Fibroblast of skin of back (primary cell): ENCODE measurements at regions not wholly inside any gene's neighbourhood (a gene's known extent, or its start where the extent isn't known, plus 50 kb on each side); places are given as distances from the start of the nearest gene placed in this dataset.

Source experiments
- DNase-seq: peaks from one replicate; pipeline ENCODE4 v3.0.0-alpha.2; 2013

DNA sequence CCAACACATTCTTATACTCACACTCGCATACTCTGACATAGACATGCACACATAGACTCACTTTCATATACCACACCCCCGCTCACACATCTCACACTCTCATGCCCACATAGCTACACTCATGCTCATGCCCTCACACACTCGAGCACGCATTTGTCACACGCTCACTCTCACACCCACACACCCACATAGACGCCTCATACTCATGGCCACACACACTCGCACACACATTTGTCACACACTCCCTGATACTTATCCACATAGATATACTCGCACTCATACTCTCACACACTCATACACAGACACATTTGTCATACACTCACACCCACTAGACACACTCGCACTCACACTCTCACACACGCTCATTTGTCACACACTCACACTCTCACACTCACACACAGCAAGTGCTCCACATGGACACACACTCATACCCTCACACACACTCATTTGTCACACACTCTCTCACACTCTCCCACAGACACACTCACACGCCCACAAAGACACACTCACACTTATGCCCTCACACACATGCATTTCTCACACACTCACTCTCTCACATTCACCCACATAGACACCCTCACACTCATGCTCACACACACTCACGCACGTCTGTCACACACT is 50.9 kb downstream of the TNP1 start:
- DNase-seq: no peak

DNA sequence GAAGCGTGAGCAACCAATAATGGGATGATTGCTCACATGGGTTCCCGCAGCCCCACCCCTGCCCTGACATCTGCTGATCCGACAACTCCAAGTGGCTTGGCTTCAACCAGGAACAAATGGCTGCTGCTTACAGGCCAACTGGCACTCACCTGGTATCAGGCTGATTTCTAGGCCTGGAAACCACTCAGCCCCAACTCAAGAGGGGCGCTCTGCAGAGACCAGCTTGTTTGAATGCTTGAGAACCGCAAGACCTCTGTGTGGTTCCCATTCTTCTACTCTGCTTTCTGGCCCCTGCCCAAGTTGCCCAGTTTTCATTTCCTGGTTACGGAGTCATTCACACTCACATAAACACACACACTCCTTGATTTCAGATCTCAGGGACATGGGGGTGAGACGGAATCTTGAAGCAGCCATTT is 52.0 kb downstream of the TNP1 start:
- DNase-seq: peak; percentile 60

DNA sequence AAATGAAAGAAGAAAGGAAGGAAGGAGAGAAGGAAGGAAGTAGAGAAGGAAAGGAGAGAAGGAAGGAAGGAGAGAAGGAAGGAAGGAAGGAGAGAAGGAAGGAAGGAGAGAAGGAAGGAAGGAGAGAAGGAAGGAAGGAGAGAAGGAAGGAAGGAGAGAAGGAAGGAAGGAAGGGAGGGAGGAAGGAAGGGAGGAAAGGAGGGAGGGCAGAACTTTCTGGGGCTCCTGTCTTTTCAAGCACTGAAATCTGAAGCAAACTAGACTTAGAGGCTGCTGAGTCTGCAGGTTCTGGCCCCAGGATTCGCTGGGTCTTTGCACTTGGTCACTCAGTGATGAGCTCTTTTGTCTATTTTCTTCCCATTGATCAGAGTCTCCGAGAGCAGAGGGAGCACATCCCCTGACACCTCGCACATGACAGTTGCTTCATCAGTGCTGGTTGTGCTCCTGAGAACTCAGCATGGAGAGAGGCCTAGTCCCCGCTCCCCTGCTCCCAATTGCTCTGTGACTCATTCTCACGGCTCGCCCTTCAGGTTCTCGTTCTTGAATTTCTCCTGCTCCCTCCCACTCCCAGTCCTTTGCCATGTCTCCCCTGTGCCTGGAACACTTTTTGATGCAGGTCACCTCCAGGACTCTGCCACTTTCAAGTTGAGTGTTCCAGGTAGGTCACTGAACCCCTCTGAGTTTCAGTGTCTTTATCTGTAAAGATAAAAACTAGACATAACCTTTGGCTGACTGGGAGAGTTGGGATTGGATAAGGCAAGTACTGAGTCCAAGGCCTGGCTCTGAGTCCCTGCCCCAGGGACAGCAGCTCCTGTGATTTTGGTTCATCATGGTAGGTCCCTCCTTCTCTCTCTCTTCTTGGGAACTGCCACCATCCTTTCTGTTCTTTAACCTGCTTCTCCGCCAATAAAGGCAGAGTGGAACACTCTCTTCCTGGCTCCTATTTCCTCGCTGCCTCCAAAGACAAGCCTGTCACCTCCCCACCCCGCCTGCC is 55.2 kb downstream of the TNP1 start:
- no peak for DNase-seq

DNA sequence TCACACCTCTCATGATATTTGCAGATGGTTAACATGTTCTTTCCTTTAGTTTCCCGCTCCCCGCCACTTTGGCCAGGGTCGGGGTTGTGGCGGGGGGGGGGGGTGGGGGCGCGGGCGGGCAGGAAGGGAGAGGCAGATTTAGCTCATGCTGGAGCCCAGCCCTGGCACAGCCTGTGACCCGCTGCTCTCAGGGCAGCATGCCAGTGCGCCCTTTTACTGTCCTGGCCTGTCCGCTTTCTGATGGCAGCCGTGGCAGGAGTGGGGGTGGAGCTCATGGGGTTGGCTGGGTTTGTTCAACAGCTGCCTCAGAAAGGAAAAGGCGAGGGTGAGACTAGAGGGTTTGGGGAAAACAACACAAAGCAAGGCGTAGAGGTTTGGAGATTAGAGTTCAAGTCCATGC is 56.1 kb downstream of the TNP1 start:
- DNase-seq: no peak

DNA sequence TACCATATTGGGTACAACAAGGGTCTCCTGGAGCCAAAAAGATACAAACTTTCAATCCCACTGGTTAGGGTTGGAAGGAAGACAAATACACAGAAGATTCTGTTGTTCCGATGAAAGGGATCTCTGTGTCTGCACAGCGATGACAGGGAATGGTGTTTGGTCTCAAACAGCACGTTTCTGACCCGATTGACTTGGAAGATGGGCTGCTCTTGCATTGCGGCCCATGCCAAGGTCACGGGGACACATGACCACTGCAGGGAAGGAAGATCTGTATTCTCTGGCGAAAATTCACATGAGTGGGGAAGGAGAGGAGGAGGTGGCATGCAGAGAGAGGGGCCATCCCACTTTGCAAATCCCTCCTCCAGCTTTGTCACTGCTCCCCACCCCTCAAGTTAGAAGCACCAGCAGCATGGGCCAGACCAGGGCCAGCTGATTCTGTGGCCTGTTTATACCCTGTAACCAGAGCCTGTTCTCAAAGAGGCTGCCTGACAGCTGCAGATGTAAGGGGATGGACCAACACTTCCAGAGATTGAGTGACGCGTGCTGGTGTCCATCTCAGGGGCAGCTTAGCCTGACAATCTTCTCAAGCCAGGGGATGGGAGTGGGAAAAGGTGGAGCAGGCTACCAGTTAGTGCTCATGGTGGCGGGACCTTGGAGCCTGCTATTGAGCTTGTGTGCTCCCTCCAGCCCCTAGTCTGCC is 57.2 kb downstream of the TNP1 start:
- DNase-seq: no peak

DNA sequence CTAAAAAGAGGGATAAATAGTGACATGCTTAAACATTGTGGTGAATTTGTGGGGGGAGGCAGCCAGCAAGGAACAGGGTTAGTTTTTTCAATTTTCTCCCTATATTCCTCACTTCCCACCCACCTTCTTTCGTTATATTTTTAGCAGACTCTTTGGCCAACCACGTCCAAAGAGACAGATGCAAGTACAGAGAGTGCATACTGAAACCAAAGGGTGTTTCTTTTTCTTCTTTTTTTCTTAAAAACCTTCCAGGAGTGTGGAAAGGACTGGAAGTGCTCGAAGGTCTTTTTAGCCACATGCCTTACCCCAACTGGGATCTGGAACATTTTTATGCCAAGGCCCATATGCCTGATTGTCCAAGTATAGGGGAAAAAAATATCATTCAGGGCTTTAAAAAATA is 59.0 kb downstream of the TNP1 start:
- DNase-seq: no peak

DNA sequence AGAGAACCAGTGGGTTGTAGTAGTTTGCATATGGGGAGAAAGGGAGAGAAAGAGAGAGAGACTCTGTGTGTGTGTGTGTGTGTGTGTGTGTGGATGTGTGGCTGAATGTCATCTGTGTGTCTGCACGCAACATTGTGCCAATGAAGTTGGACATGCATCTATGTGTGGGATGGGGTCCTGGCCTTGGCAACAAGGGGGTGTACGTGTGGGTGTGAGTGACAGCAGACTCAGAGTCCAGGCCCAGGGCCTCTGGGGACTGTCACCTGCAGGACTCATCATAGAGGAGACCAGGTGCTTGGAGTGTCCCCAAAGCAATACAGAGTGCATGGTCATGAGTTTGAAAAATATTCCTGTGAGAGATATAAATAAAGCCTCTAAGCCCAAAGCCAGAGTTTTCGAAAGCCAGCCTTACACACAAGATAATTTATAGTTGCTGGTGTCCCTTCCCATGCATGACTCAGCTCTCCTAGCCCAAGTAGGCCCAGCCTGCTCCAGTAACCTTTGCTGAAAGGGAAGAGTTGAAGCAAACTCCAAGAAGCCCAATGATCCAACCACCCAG is 59.9 kb downstream of the TNP1 start:
- peak; percentile 29 for DNase-seq

DNA sequence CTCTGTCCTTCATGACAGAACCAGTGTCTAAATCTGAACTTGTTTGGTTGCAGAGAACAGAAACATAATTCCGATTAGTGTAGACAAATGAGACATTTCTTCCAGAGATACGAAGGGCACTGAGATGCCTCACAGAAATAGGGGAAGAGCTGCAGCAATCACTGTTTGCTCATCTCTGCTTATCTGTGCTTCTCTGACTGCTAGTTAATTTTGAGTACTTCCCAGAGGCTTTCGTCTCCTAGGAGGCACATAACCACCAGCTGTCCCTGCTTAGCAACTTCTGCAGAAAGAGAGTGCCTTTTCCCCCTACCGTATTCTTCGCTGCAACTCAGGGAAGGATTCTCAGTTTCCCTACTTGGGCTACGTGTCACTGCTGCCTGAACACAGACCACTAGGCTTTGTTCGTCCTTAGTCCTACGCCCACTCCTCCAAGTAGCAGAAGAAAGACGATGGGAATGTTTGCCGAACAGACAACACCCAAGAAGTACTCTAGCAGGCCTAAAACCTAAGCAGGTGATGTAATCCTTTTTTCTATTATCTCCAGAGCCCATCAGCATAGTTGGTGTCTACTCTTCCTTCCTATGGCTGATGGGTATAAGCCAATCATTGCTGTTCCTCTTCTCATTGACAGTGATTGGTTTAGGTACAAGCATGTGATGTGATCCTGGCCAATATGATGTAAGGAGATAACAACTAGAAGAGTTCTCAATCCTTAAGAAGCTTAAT is 63.6 kb downstream of the TNP1 start:
- no peak for DNase-seq

DNA sequence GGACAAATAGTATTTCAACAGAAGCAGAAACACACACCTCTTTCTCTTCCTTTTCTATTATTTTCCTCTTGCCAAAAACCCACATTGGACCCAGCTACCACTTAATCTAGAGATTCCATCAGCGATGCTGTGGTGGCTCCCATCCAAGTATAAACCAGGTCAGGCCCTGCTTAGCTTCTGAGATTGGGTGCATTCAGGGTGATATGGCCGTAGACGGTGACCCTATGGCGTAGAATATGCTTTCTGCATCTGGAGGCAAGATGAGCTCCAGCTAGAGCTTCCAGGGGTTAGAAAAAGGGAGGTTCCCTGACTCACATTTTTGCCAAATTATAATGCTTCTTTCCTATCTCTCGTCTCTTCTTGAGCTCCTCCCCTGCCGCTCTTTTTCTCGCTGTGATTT is 66.5 kb downstream of the TNP1 start:
- no peak for DNase-seq

DNA sequence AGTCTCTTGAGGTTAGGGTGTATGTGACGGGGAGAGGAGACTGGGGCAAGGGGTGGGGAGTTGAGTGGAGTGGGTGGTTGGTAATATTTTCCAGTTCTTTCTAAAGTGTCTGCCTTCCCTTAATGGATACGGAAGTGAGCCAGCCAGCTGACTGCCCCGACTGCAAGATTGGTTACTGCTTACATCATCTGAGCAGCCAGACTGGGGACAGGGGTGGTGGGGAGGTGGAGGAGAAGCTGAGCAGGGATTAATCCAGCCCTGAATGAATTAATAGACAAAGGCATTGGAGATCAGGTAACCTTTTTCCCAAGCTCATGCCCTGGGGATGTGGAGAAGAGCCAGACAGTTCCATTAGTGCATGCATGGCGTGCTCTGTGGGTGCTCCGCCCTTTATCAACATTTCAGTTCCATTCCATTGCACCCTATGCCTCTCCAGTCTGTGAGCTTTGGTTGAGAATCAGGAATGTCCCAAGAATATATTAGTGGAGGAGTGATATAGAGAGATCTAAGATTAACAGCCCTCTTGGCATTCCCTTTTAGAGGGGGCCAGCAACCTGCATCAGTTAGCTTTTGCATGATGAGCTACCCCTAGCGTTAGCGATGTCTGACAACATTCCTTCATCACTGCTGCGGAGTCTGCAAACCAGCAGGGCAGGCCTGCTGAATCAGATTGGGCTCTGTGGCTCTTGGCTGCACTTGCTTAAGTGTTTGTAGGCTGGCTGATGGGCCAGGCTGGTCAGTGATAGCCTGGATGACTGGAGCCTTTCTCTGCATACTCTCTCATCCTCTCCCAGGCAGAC is 67.4 kb downstream of the TNP1 start:
- DNase-seq: peak; percentile 58

DNA sequence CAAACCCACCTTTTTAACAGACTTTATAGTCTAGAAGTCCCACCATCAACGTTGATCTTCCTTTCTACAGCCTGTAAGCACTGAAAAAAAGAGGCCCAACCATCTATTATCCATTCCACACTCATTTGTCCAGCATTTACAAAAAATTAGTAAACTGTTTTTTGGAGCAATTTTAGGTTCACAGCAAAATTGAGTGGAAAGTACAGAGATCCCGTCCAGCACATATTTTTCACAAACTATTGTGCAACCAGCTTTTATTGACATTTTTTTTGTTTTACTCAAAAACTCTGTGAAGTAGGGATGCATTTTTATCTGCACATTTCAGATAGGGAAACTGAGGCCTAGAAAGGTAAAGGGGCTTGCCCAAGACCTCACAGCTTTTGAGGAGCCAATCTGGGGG is 68.6 kb downstream of the TNP1 start:
- DNase-seq: no peak

DNA sequence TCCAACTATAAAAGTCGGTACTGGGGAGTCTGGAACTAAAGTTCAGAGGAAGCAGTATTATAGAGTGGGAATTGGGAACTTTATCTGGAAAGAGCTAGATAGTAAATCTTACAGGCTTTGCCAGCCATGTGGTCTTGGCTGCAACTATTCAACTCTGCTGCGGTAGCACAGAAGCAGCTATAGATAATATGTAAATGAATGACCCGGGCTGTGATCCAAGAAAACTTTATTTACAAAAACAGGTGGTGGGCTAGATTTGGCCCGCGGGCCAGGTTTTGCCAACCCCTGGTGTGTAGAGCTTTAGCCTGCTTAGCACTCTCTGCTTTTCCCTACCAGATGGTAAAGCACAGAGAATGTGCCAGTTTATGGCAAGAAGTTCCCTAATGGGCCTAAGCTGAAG is 70.8 kb downstream of the TNP1 start:
- DNase-seq: no peak

DNA sequence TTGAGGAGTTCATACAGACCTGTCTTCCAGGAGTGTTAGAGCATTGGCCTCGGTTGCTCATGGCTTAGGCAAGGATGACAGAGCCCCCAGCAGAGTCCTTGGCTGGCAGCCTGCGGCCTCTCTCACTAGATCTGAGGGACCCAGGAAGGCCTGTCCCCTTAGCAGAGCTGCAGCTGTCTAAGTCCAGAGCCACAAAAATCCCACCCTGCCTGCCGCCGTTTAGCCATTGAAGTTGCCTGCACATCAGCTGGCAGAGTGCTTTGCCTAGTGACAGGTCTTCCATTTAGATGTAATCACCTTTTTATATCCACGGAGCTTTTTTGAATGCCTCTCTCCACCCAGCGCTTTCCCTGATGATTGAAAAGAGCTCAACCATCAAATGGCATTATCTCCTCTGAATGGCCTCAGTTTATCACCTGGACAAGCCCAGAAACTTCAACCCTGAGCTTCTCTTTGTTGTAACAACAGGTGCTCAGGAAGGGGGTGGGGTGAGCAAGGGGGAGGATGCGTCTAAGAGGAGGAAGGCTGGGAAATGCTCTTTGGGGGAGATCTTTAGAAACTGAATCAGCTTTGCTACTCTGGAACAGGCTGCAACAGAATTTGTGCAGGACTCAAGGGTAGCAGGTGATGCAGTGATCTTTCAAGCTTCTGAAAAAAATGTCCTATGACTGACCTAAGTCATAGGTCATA is 71.9 kb downstream of the TNP1 start:
- DNase-seq: no peak

DNA sequence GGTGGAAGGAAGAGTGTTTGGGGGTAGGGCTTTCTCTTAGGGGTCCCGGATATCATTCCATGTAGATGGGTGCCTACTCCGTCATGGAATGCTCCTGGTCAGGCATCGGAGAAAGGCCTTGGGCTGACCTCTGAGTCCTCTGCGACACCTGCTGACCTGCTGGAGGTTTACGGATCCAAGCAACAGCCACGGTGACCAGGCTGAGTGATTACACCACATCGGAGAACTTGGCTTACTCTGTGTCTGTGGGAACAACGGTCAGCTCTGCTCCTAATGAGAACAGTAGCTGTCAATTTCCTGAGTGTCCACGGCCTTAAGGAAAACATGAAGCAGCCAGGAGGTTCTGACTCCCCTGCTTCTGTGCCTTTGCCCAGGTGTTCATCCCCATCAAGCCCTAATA is 73.2 kb downstream of the TNP1 start:
- no peak for DNase-seq

DNA sequence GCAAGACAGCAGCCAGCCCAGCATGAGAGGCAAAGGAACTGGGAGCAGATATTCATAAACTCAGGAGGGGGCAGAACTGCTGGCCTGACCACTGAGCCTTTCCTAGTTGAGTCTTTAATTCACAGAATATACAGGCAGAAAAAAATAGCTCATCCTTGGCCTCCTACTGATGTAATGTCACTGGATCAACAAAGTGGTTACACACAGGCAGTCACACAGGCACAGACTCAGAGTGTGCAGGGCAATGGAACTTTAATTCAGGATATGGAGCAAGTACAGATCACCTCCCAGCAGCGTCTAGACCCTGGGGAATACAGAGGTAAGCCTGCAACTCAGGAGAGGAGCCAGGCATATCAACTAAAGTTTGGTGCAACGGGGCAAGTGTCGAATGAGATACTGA is 75.4 kb downstream of the TNP1 start:
- peak; percentile 13 for DNase-seq

DNA sequence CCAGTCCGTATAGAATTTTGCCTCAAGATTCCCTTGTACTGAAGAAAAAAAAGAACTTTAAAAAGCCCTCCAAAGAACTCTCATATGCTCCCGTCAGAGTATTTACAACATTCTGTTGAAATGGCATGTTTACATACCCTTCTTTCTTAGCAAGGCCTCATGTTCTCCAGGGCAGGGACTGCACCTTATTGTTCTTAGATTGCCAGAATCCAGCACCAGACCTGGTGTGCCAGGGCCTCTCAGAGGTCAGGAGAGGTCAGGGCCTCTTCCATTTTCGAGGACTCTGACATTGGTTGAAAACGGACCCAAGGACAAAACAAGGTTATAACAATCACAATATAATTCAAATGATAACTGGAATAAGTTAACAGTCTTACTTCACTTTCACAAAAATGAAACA is 78.2 kb downstream of the TNP1 start:
- DNase-seq: no peak

DNA sequence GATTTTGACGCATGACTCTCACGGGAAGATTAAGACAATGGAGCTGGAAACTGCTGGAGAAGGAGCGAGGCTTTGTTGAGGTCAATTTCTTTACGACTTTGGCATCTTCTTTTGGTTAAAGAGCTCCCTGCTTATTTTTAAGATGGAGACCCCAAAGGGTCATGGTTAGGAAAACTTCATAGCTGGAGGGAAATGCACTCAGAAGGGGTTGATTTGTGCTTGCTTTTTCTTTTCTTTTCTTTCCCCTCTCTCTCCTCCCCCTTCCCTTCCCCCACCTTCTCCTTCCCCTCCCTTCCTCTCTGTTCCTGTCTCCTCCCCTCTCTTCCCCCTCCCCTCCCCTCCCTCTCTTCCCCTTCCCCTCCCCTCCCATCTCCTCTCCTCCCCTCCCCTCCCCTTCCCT is 79.0 kb downstream of the TNP1 start:
- no peak for DNase-seq

DNA sequence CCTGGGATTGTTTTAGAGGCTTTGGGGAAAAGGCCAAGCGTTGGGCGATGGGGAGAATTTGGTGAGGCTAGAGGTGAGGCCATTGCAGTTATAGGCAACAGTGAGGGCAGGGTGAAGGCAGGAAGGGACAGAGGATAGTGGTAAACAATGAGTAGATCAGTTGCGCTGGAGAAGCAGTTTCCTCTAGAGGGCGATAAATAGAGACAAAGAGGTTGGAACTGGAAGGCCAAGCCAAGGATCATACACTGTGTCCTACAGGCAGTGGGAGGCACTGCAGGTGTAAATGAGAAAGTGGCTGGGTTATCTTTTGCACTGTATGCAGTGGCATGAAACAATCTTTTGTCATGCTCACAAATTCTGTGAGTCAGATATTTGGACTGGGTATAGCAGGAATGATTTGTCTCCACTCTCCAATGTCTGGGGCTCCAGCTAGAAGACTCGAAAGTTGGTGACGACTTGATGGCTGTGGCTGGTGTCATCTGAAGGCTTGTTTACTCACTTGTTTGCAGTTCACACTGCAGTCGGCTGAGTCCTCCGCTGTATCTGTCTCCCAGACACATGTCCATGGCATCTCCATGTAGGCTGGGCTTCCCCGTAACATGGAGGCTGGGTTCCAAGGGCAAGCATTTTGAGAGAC is 82.1 kb downstream of the TNP1 start:
- DNase-seq: peak; percentile 71

DNA sequence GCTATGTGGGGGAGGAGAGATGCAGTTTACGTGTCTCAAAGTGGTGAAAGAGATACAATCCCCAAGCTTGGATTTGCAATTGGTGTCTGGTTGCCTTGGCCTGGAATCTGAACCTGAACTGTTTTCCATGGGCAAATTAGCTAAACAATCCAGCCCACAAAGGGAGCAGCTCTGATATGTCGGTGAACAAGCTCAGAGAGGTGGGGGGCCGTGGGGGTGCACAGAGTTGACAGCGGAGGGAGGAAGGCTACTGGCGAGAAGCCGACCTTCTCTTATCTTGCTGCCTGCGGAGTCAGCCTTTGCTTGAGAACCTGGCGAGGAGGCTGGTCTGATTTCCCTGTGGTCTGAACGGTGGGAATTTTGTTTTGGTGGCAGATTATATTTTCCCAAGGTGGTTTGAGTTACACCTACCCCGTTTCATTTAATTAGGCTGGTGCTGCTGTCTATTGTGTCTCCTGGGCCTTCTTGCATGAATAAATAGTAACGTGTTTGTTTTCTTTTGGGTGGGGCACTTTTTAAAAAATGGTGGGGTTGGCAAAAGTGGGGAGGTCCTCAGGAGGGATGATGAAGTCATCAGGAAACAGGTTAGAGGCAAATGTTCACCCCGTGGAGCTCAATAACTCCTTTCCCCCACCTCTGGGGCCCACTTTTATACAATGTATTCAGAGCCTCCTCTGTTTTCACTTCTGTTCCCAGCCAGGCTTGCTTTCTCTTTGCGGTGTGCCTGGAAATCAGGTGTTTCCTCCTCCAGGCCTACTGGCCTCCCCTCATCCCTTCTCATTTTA is 80.9 kb upstream of the IGFBP5 start:
- DNase-seq: no peak

DNA sequence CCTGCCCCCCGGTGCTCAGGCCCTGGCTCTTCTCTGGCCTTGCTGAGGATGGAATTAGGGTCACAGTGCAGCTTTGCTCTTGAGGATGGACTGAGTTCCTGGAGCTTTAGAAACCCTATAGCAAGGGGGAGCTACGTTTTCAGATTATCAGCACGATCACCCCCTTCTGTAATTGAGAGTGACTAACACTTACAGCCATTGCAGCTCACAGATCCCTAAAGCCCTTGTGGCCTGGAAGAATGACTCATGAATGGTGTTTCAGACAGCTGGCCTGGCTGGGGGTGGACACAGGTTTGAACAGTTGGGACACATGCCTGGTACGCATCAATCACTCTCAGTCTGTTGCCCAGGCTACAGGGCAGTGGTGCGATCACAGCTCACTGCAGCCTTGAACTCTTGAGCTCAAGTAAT is 79.7 kb upstream of the IGFBP5 start:
- DNase-seq: peak; percentile 94
